Mesenteric fat pad (tissue), 1 donor: ENCODE measurements at regions not wholly inside any gene's neighbourhood (a gene's known extent, or its start where the extent isn't known, plus 50 kb on each side); places are given as distances from the start of the nearest gene placed in this dataset.
"Not testable (repeated sequence)": the region's sequence is repeated elsewhere in the genome, so short reads cannot be mapped to it uniquely, and the experiment has no call there.

ENCODE experiments used
- DNase-seq: peaks from one replicate; pipeline ENCODE4 v3.0.0-alpha.2; 2020; ENCODE audit warnings: low spot score
- donor health status: DM: yes; HTN: yes; CAD: no.

GRCh38 chr5:93359296-93359959 is 221.6 kb downstream of the NR2F1-AS1 start:
- DNase-seq, result no peak

GRCh38 chr5:93358176-93358575 is 222.8 kb downstream of the NR2F1-AS1 start:
- DNase-seq, result no peak

- DNase-seq, result no peak
These were observed 223.3 kb downstream of the NR2F1-AS1 start for GRCh38 chr5:93357686-93358085.

GRCh38 chr5:93355691-93356090 is 225.3 kb downstream of the NR2F1-AS1 start:
- DNase-seq, result no peak

- DNase-seq, result no peak
These were observed 228.8 kb downstream of the NR2F1-AS1 start for GRCh38 chr5:93352186-93352585.

GRCh38 chr5:93349613-93350012 is 231.4 kb downstream of the NR2F1-AS1 start:
- DNase-seq, result no peak

- no peak for DNase-seq
These were observed 232.8 kb downstream of the NR2F1-AS1 start for GRCh38 chr5:93348231-93348630.

GRCh38 chr5:93346850-93347249 is 234.2 kb downstream of the NR2F1-AS1 start:
- DNase-seq, result not testable (repeated sequence)

GRCh38 chr5:93346301-93346700 is 234.7 kb downstream of the NR2F1-AS1 start:
- no peak for DNase-seq

GRCh38 chr5:93343570-93343969 is 237.4 kb downstream of the NR2F1-AS1 start:
- no peak for DNase-seq

- DNase-seq, result no peak
These were observed 238.4 kb downstream of the NR2F1-AS1 start for GRCh38 chr5:93342563-93343061.

- DNase-seq, result no peak
These were observed 240.1 kb downstream of the NR2F1-AS1 start for GRCh38 chr5:93340881-93341280.

- no peak for DNase-seq
These were observed 243.9 kb downstream of the NR2F1-AS1 start for GRCh38 chr5:93337138-93337537.

- no peak for DNase-seq
These were observed 244.5 kb downstream of the NR2F1-AS1 start for GRCh38 chr5:93336330-93337110.

- no peak for DNase-seq
These were observed 249.2 kb downstream of the NR2F1-AS1 start for GRCh38 chr5:93331863-93332262.

GRCh38 chr5:93331241-93331640 is 249.8 kb downstream of the NR2F1-AS1 start:
- no peak for DNase-seq

GRCh38 chr5:93330506-93330905 is 250.5 kb downstream of the NR2F1-AS1 start:
- DNase-seq, result no peak

GRCh38 chr5:93329756-93330155 is 251.3 kb downstream of the NR2F1-AS1 start:
- no peak for DNase-seq

- DNase-seq, result no peak
These were observed 252.2 kb downstream of the NR2F1-AS1 start for GRCh38 chr5:93328833-93329232.

GRCh38 chr5:93327605-93328004 is 253.4 kb downstream of the NR2F1-AS1 start:
- no peak for DNase-seq

GRCh38 chr5:93325946-93326345 is 255.1 kb downstream of the NR2F1-AS1 start:
- DNase-seq, result no peak

GRCh38 chr5:93322974-93323860 is 257.8 kb downstream of the NR2F1-AS1 start:
- no peak for DNase-seq
